KMS-11 (cell line): ENCODE measurements at regions not wholly inside any gene's neighbourhood (a gene's known extent, or its start where the extent isn't known, plus 50 kb on each side); places are given as distances from the start of the nearest gene placed in this dataset.
"Not testable (repeated sequence)": the region's sequence is repeated elsewhere in the genome, so short reads cannot be mapped to it uniquely, and the experiment has no call there.

Experiments
- H2AFZ ChIP-seq: fragments of 200-600 bp; sonication (generic); 2 replicates; pipeline ENCODE4 v1.6.1; 2016; ENCODE audit warnings: antibody characterized with exemption, mixed run types, low read depth
- H3K27ac ChIP-seq: fragments of 200-600 bp; sonication (generic); 2 replicates; pipeline ENCODE4 v1.6.1; 2016; ENCODE audit warnings: mild to moderate bottlenecking, mixed run types
- H3K27me3 ChIP-seq: fragments of 200-600 bp; sonication (generic); 2 replicates; pipeline ENCODE4 v1.6.1; 2017; ENCODE audit warnings: mild to moderate bottlenecking, low read depth, mixed run types, moderate library complexity; ENCODE audit not compliant: insufficient read depth
- H3K36me3 ChIP-seq: fragments of 200-600 bp; sonication (generic); 2 replicates; pipeline ENCODE4 v1.6.1; 2017; ENCODE audit warnings: mild to moderate bottlenecking, mixed run types; ENCODE audit not compliant: insufficient read depth
- H3K4me1 ChIP-seq: fragments of 200-600 bp; sonication (generic); 2 replicates; pipeline ENCODE4 v1.6.1; 2016; ENCODE audit warnings: mild to moderate bottlenecking, low read depth, mixed run types; ENCODE audit not compliant: poor library complexity, severe bottlenecking
- H3K4me2 ChIP-seq: fragments of 200-600 bp; sonication (generic); 2 replicates; pipeline ENCODE4 v1.7.0; 2016; ENCODE audit warnings: mild to moderate bottlenecking, mixed run types
- H3K4me3 ChIP-seq: fragments of 200-600 bp; sonication (generic); IDR thresholded peaks from 2 replicates; pipeline ENCODE4 v1.6.1; 2017; ENCODE audit warnings: low read depth, low read length, mixed read lengths; ENCODE audit not compliant: insufficient read depth
- H3K79me2 ChIP-seq: fragments of 200-600 bp; sonication (generic); 2 replicates; pipeline ENCODE4 v1.6.1; 2016; ENCODE audit warnings: low read depth, mixed run types; ENCODE audit not compliant: insufficient read depth
- H3K9ac ChIP-seq: fragments of 200-600 bp; sonication (generic); 2 replicates; pipeline ENCODE4 v1.6.1; 2016; ENCODE audit warnings: mild to moderate bottlenecking, mixed run types
- H4K20me1 ChIP-seq: fragments of 200-600 bp; sonication (generic); 2 replicates; pipeline ENCODE4 v1.6.1; 2016; ENCODE audit warnings: mild to moderate bottlenecking, mixed run types; ENCODE audit not compliant: insufficient read depth
- TF ChIP-seq, protein P1 (sequence below): fragments of 200-600 bp; sonication (generic); conservative IDR thresholded peaks from 2 replicates; pipeline ENCODE4 v1.6.1; 2017; ENCODE audit warnings: low read depth, mild to moderate bottlenecking, antibody characterized with exemption, low read length, moderate library complexity, mixed read lengths

- H4K20me1 ChIP-seq, result no peaks in the 10 kb centered on the region
- TF ChIP-seq, protein P1, sequence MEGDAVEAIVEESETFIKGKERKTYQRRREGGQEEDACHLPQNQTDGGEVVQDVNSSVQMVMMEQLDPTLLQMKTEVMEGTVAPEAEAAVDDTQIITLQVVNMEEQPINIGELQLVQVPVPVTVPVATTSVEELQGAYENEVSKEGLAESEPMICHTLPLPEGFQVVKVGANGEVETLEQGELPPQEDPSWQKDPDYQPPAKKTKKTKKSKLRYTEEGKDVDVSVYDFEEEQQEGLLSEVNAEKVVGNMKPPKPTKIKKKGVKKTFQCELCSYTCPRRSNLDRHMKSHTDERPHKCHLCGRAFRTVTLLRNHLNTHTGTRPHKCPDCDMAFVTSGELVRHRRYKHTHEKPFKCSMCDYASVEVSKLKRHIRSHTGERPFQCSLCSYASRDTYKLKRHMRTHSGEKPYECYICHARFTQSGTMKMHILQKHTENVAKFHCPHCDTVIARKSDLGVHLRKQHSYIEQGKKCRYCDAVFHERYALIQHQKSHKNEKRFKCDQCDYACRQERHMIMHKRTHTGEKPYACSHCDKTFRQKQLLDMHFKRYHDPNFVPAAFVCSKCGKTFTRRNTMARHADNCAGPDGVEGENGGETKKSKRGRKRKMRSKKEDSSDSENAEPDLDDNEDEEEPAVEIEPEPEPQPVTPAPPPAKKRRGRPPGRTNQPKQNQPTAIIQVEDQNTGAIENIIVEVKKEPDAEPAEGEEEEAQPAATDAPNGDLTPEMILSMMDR, result no peak
- no peaks in the 10 kb centered on the region for H3K4me1 ChIP-seq
- no peaks in the 10 kb centered on the region for H3K79me2 ChIP-seq
- no peak overlapping the region for H3K27ac ChIP-seq
- H3K4me3 ChIP-seq, result no peak overlapping the region
- no peak overlapping the region for H2AFZ ChIP-seq
- H3K4me2 ChIP-seq, result no peak overlapping the region
- H3K27me3 ChIP-seq, result no peaks in the 10 kb centered on the region
- H3K9ac ChIP-seq, result no peak overlapping the region
- H3K36me3 ChIP-seq, result no peaks in the 10 kb centered on the region; the same call in 1 of the 2 replicates
These were observed 295.3 kb upstream of the GALNTL6 start for GRCh38 chr4:171517883-171518282.

- Histone ChIP-seq H4K20me1 (no peaks in the 10 kb centered on the region), H3K4me3 (no peak overlapping the region), H3K4me2 (no peak overlapping the region), H3K36me3 (no peaks in the 10 kb centered on the region; the same call in 1 of the 2 replicates), H3K27me3 (no peaks in the 10 kb centered on the region), H2AFZ (no peak overlapping the region), H3K4me1 (no peaks in the 10 kb centered on the region), H3K79me2 (no peaks in the 10 kb centered on the region), H3K9ac (no peak overlapping the region), H3K27ac (no peak overlapping the region)
- TF ChIP-seq, protein P1, result no peak
These were observed 296.5 kb upstream of the GALNTL6 start for GRCh38 chr4:171516694-171517093.

DNA sequence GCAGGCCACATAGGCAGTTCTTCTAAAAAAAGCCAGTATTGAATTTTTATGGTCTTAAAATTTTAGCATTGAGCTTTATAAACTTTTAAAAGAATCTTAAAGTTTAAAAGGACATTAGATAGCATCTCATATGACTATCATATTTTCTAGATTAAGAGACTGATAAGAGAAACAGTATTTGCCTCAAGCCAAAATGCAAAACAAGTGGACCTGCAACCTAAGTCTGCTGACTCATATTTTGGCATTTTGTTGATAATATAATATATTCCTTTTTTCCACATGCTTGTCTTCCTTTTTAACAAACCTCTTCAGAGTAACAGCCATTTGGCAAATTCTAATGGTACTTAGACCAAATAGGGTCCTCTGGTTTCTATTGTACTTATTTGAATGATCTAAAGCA is 328.5 kb upstream of the GALNTL6 start:
- Histone ChIP-seq H3K79me2 (no peaks in the 10 kb centered on the region), H3K27ac (no peak overlapping the region), H3K4me2 (no peak overlapping the region), H3K4me3 (no peak overlapping the region), H3K9ac (no peak overlapping the region), H3K36me3 (no peaks in the 10 kb centered on the region), H4K20me1 (no peaks in the 10 kb centered on the region; the same call in 1 of the 2 replicates), H2AFZ (no peak overlapping the region), H3K27me3 (no peaks in the 10 kb centered on the region), H3K4me1 (no peaks in the 10 kb centered on the region)
- TF ChIP-seq, protein P1, result no peak

DNA sequence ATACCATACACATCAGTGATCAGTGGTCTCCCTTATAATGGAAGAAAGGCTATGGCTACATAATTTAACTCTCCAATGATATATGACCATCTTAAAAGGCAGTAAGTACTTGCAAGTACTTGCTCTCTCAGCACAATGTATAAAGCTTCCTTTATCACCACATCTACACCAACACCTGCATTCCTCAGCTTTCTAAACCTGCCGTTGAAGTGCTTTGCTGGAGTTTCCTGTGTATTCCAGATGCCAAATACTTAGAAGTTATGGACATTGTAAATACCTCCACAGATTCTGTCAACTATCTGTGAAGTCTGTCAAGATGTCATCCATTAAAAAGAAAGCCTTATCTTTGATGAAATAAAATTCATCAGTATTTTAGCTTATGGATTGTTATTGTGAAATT is 335.0 kb upstream of the GALNTL6 start:
- no peak overlapping the region for H3K9ac ChIP-seq
- no peaks in the 10 kb centered on the region for H3K79me2 ChIP-seq
- no peak overlapping the region for H3K4me2 ChIP-seq
- H3K4me1 ChIP-seq, result no peaks in the 10 kb centered on the region
- H3K27me3 ChIP-seq, result no peaks in the 10 kb centered on the region
- H3K27ac ChIP-seq, result no peak overlapping the region
- no peak overlapping the region for H2AFZ ChIP-seq
- no peaks in the 10 kb centered on the region for H3K36me3 ChIP-seq
- H4K20me1 ChIP-seq, result no peaks in the 10 kb centered on the region; the same call in 1 of the 2 replicates
- TF ChIP-seq, protein P1, result no peak
- no peak overlapping the region for H3K4me3 ChIP-seq

DNA sequence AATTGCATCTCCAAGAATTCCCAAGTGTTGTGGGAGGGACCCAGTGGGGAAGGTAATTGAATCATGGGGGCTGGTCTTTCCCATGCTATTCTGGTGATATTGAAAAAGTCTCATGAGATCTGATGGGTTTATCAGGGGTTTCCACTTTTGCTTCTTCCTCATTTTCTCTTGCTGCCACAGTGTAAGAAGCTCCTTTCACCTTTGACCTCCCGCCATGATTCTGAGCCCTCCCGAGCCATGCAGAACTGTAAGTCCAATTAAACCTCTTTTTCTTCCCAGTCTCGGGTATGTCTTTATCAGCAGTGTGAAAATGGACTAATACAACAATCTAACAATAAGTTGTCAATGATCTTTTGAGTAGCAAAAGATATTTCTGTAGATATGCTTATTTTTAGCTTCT is 338.1 kb upstream of the GALNTL6 start:
- H3K79me2 ChIP-seq, H3K27me3 ChIP-seq, H3K27ac ChIP-seq, H3K4me2 ChIP-seq, H2AFZ ChIP-seq, H3K4me1 ChIP-seq, H4K20me1 ChIP-seq, H3K36me3 ChIP-seq, H3K9ac ChIP-seq, H3K4me3 ChIP-seq: not testable (repeated sequence)
